Caco-2 (cell line): ENCODE measurements at regions not wholly inside any gene's neighbourhood (a gene's known extent, or its start where the extent isn't known, plus 50 kb on each side); places are given as distances from the start of the nearest gene placed in this dataset.

ENCODE experiments used
- BruUV-seq: library from RNA; stranded (reverse); fragments of 400-500 nt; replicated peaks from 2 replicates; lab custom pipeline; 2021; lab: Mats Ljungman, UMichigan
- CTCF ChIA-PET: fragments of 300-600 bp; sonication (Branson Sonifier 250); formaldehyde crosslinking; loops from one replicate; lab custom pipeline; 2022; ENCODE audit warnings: antibody characterized with exemption; lab: Charles Lee
- POLR2A ChIA-PET: fragments of 300-600 bp; sonication (Branson Sonifier 250); formaldehyde crosslinking; loops from one replicate; lab custom pipeline; 2022; ENCODE audit warnings: antibody characterized with exemption; lab: Charles Lee
- DNase-seq, 2 experiments: peaks; one replicate each; pipeline versions ENCODE4 v3.0.0 to v3.0.0-alpha.2; 2020 to 2022
- H3K27me3 ChIP-seq: replicated peaks from 2 replicates; pipeline ENCODE4 v1.6.0; 2011; ENCODE audit warnings: low read length; ENCODE audit not compliant: control insufficient read depth, insufficient read depth
- H3K36me3 ChIP-seq: 2 replicates; pipeline ENCODE4 v1.5.1; 2011; ENCODE audit warnings: low read length; ENCODE audit not compliant: control insufficient read depth, insufficient read depth
- H3K4me1 ChIP-seq: fragments of 250-450 bp; sonication (Bioruptor Pico); 2 replicates; pipeline ENCODE4 v1.5.1; 2020; ENCODE audit warnings: mild to moderate bottlenecking
- H3K4me3 ChIP-seq: 2 replicates; pipeline ENCODE4 v1.5.1; 2011; ENCODE audit warnings: low read depth, mild to moderate bottlenecking, control low read depth, low read length
- H3K9me3 ChIP-seq: fragments of 250-450 bp; sonication (Bioruptor Pico); 2 replicates; pipeline ENCODE4 v1.5.1; 2020; ENCODE audit warnings: mild to moderate bottlenecking, moderate library complexity
- H3K27ac Mint-ChIP-seq: one replicate; pipeline ENCODE4 v1.8.0; 2022; ENCODE audit warnings: mixed read lengths; ENCODE audit not compliant: unreplicated experiment
- H3K27me3 Mint-ChIP-seq: one replicate; pipeline ENCODE4 v1.8.0; 2022; ENCODE audit warnings: mixed read lengths; ENCODE audit not compliant: insufficient read depth, unreplicated experiment
- H3K36me3 Mint-ChIP-seq: one replicate; pipeline ENCODE4 v1.8.0; 2022; ENCODE audit warnings: mild to moderate bottlenecking, mixed read lengths; ENCODE audit not compliant: insufficient read depth, unreplicated experiment
- H3K4me1 Mint-ChIP-seq: one replicate; pipeline ENCODE4 v1.8.0; 2022; ENCODE audit warnings: low read depth, mixed read lengths; ENCODE audit not compliant: unreplicated experiment
- H3K4me3 Mint-ChIP-seq: one replicate; pipeline ENCODE4 v1.8.0; 2022; ENCODE audit warnings: mild to moderate bottlenecking, moderate library complexity, mixed read lengths; ENCODE audit not compliant: unreplicated experiment
- H3K9me3 Mint-ChIP-seq: one replicate; pipeline ENCODE4 v1.8.0; 2022; ENCODE audit warnings: mixed read lengths; ENCODE audit not compliant: unreplicated experiment
- intact Hi-C: fragments of 100-400 bp; cut with micrococcal nuclease; formaldehyde crosslinking; loops from one replicate; pipeline ENCODE4 v1.10.0; 2022; ENCODE audit not compliant: unreplicated experiment
- TF ChIP-seq, protein P1 (sequence below), 2 experiments: fragments of 200-600 bp in 1 of 2; IDR thresholded peaks; 1 replicate in 1 of 2; 2 replicates in 1 of 2; pipeline versions ENCODE4 v1.5.1 to v1.8.0; 2011 to 2022; ENCODE audit warnings: antibody characterized with exemption in 1 of 2, control low read depth in 1 of 2, inconsistent platforms in 1 of 2, low read depth in 1 of 2, low read length in 1 of 2, mild to moderate bottlenecking in 1 of 2, moderate library complexity in 1 of 2; ENCODE audit not compliant: insufficient read depth in 1 of 2, severe bottlenecking in 1 of 2, unreplicated experiment in 1 of 2

DNA sequence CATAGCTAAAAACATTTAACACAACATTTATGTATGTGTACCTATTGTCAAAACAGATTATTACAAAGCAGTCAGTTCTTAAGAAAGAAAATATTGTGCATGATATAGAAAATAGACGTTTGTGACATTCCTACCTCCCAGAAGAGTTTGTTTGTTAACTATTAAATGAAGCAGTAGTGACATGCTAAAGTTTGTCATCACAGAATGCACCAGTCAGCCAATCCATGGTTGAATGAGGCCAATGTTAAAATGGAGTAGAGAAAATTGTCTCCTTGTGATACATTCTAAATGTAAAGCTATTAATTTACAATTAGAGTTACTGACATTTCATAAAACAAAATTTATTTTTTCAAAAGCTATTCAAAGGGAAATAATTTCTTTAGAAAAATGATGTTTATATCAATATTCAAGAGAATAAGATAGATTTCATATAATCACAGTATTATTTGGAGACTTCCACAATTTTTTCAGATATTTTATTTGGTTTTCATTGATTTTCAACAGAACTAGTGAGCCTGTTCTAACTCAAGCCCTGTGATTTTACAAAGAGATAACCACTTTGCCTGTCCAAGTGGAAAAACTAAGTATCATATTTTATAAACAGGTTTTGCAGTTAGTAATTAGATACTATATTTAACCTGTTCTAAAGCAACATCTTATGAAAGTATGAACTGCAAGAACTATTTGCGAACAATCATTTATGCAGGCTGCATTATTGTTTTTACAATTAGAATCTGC lies 176.8 kb downstream of the ISL1 start:
- Mint-ChIP-seq H3K36me3 (no peaks in the 10 kb centered on the region), H3K9me3 (no peaks in the 10 kb centered on the region), H3K27me3 (no peaks in the 10 kb centered on the region), H3K4me1 (no peaks in the 10 kb centered on the region), H3K27ac (no peak overlapping the region), H3K4me3 (no peak overlapping the region)
- TF ChIP-seq, protein P1, sequence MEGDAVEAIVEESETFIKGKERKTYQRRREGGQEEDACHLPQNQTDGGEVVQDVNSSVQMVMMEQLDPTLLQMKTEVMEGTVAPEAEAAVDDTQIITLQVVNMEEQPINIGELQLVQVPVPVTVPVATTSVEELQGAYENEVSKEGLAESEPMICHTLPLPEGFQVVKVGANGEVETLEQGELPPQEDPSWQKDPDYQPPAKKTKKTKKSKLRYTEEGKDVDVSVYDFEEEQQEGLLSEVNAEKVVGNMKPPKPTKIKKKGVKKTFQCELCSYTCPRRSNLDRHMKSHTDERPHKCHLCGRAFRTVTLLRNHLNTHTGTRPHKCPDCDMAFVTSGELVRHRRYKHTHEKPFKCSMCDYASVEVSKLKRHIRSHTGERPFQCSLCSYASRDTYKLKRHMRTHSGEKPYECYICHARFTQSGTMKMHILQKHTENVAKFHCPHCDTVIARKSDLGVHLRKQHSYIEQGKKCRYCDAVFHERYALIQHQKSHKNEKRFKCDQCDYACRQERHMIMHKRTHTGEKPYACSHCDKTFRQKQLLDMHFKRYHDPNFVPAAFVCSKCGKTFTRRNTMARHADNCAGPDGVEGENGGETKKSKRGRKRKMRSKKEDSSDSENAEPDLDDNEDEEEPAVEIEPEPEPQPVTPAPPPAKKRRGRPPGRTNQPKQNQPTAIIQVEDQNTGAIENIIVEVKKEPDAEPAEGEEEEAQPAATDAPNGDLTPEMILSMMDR (IDR thresholded peaks at IDR 0.05; ENCODE audit: insufficient read depth in 1 of 2, low read depth in 1 of 2, low read length in 1 of 2, severe bottlenecking in 1 of 2, unreplicated experiment in 1 of 2), result no peak
- Histone ChIP-seq H3K4me1 (no peaks in the 10 kb centered on the region), H3K27me3 (no peaks in the 10 kb centered on the region), H3K4me3 (no peak overlapping the region), H3K36me3 (no peaks in the 10 kb centered on the region), H3K9me3 (no peaks in the 10 kb centered on the region)
- CTCF ChIA-PET, result no interaction called here
- intact Hi-C loops, result no loop called here
- POLR2A ChIA-PET, result no interaction called here
- BruUV-seq, result no TSS peak
- DNase-seq, result no peak

DNA sequence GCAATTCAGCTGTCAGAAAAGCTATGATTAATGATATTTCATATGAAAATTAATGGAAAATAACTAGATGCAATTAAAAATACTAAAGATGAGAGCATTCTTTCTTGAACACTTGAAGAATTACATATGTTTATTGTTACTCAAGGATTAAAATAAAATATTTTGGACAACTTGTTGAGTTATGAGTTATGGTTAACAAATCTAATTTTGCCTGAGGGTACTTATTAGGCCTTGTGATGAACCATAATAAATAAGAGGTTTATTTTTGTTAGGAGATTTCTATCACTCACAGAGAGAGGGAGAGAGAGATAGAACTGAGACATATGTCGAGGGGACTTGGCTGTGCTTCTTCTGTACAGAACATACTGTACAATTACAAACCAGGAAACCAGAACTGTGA lies 183.7 kb downstream of the ISL1 start:
- TF ChIP-seq, protein P1 (IDR thresholded peaks at IDR 0.05; ENCODE audit: insufficient read depth in 1 of 2, low read depth in 1 of 2, low read length in 1 of 2, severe bottlenecking in 1 of 2, unreplicated experiment in 1 of 2), result no peak
- CTCF ChIA-PET, result no interaction called here
- POLR2A ChIA-PET, result no interaction called here
- Histone ChIP-seq H3K27me3 (no peaks in the 10 kb centered on the region), H3K4me1 (no peaks in the 10 kb centered on the region), H3K4me3 (no peak overlapping the region), H3K36me3 (no peaks in the 10 kb centered on the region), H3K9me3 (no peaks in the 10 kb centered on the region)
- intact Hi-C loops, result no loop called here
- Mint-ChIP-seq H3K27ac (no peak overlapping the region), H3K9me3 (no peaks in the 10 kb centered on the region), H3K4me3 (no peak overlapping the region), H3K27me3 (peaks cover 3% of the 10 kb centered on the region), H3K36me3 (no peaks in the 10 kb centered on the region), H3K4me1 (no peaks in the 10 kb centered on the region)
- BruUV-seq, result no TSS peak
- DNase-seq, result no peak

DNA sequence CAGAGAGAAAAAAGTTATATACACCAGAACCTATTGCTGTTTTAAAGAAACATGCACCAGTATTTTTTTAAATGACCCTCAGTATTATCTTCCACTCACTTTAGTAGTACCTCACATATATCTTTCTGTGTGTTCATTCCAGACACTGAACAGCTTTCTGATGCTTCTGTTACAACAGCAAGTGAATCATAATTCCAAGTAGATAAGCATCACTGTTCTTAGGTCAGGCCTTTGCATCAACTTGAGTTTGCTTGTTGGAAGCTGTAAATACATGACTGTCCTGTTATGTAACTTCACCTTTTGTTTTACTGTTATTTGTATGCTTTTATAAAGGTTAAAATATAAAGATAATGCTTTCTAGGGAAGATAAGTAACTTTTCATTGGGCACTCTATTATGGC lies 184.4 kb downstream of the ISL1 start:
- intact Hi-C loops, result no loop called here
- no peak overlapping the region for H3K4me3 Mint-ChIP-seq
- H3K4me1 ChIP-seq, result no peaks in the 10 kb centered on the region
- no peaks in the 10 kb centered on the region for H3K4me1 Mint-ChIP-seq
- no peak overlapping the region for H3K27ac Mint-ChIP-seq
- H3K4me3 ChIP-seq, result no peak overlapping the region
- TF ChIP-seq, protein P1 (IDR thresholded peaks at IDR 0.05; ENCODE audit: insufficient read depth in 1 of 2, low read depth in 1 of 2, low read length in 1 of 2, severe bottlenecking in 1 of 2, unreplicated experiment in 1 of 2), result no peak
- no peaks in the 10 kb centered on the region for H3K36me3 Mint-ChIP-seq
- BruUV-seq, result no TSS peak
- H3K27me3 ChIP-seq, result no peaks in the 10 kb centered on the region
- ChIA-PET POLR2A (no interaction called here), CTCF (no interaction called here)
- peaks cover 3% of the 10 kb centered on the region for H3K27me3 Mint-ChIP-seq
- no peak for DNase-seq
- H3K9me3 Mint-ChIP-seq, result no peaks in the 10 kb centered on the region
- H3K36me3 ChIP-seq, result no peaks in the 10 kb centered on the region
- no peaks in the 10 kb centered on the region for H3K9me3 ChIP-seq
